PFSK-1 (cell line): ENCODE measurements at regions not wholly inside any gene's neighbourhood (a gene's known extent, or its start where the extent isn't known, plus 50 kb on each side); places are given as distances from the start of the nearest gene placed in this dataset.

Experiments used
- POLR2AphosphoS5 ChIP-seq: IDR thresholded peaks from 2 replicates; pipeline ENCODE4 v1.6.1; 2012; ENCODE audit warnings: low read depth, mild to moderate bottlenecking, control low read depth, low read length, moderate library complexity
- SIN3A ChIP-seq: IDR thresholded peaks from 2 replicates; pipeline ENCODE4 v1.6.1; 2012; ENCODE audit warnings: mild to moderate bottlenecking, low read length, moderate library complexity, borderline replicate concordance; ENCODE audit not compliant: insufficient read depth
- TAF1 ChIP-seq: IDR thresholded peaks from 2 replicates; pipeline ENCODE4 v1.6.1; 2012; ENCODE audit warnings: low read length, control low read depth, borderline replicate concordance; ENCODE audit not compliant: insufficient read depth
- TF ChIP-seq, protein P1 (sequence below), 2 experiments: IDR thresholded peaks; 2 replicates each; pipeline versions ENCODE4 v1.6.1 to v1.8.0; 2011 to 2012; ENCODE audit warnings: low read depth in 2 of 2, low read length in 2 of 2, control low read depth in 1 of 2, inconsistent platforms in 1 of 2, mild to moderate bottlenecking in 1 of 2, moderate library complexity in 1 of 2; ENCODE audit not compliant: insufficient read depth in 1 of 2

- no peak for TF ChIP-seq POLR2AphosphoS5
- TF ChIP-seq, protein P1, sequence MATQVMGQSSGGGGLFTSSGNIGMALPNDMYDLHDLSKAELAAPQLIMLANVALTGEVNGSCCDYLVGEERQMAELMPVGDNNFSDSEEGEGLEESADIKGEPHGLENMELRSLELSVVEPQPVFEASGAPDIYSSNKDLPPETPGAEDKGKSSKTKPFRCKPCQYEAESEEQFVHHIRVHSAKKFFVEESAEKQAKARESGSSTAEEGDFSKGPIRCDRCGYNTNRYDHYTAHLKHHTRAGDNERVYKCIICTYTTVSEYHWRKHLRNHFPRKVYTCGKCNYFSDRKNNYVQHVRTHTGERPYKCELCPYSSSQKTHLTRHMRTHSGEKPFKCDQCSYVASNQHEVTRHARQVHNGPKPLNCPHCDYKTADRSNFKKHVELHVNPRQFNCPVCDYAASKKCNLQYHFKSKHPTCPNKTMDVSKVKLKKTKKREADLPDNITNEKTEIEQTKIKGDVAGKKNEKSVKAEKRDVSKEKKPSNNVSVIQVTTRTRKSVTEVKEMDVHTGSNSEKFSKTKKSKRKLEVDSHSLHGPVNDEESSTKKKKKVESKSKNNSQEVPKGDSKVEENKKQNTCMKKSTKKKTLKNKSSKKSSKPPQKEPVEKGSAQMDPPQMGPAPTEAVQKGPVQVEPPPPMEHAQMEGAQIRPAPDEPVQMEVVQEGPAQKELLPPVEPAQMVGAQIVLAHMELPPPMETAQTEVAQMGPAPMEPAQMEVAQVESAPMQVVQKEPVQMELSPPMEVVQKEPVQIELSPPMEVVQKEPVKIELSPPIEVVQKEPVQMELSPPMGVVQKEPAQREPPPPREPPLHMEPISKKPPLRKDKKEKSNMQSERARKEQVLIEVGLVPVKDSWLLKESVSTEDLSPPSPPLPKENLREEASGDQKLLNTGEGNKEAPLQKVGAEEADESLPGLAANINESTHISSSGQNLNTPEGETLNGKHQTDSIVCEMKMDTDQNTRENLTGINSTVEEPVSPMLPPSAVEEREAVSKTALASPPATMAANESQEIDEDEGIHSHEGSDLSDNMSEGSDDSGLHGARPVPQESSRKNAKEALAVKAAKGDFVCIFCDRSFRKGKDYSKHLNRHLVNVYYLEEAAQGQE (IDR thresholded peaks at IDR 0.05; ENCODE audit: insufficient read depth in 1 of 2, low read depth in 2 of 2, low read length in 2 of 2): no peak
- no peak for TF ChIP-seq TAF1
- TF ChIP-seq SIN3A: no peak
Measured at GRCh38 chr1:222357252-222357651, 190.7 kb downstream of the HHIPL2 start.
